CD8-positive, alpha-beta memory T cell (primary cell): ENCODE measurements at regions not wholly inside any gene's neighbourhood (a gene's known extent, or its start where the extent isn't known, plus 50 kb on each side); places are given as distances from the start of the nearest gene placed in this dataset.
A peak's percentile ranks its signal among the peaks of the same experiment; 100 is the strongest.

Experiments
- CTCF ChIA-PET: fragments of 350-600 bp; sonication (Branson Sonifier 250); formaldehyde crosslinking; loops from one replicate; lab custom pipeline; 2021; ENCODE audit warnings: antibody characterized with exemption; lab: Charles Lee
- POLR2A ChIA-PET: fragments of 350-600 bp; sonication (Branson Sonifier 250); formaldehyde crosslinking; loops from one replicate; lab custom pipeline; 2021; ENCODE audit warnings: antibody characterized with exemption; lab: Charles Lee
- DNase-seq, 5 donors: peaks; one replicate each; pipeline versions ENCODE4 v3.0.0 to v3.0.0-alpha.2; 2020 to 2022; ENCODE audit warnings: mixed read lengths in 1 of 5
- H3K27ac ChIP-seq: one replicate; pipeline ENCODE4 v1.7.0; 2013; ENCODE audit warnings: low read depth, mild to moderate bottlenecking, low read length, moderate library complexity
- H3K27me3 ChIP-seq: 2 replicates; pipeline ENCODE4 v1.7.0; 2013; ENCODE audit warnings: low read length, mild to moderate bottlenecking; ENCODE audit not compliant: insufficient read depth, poor library complexity, severe bottlenecking
- H3K36me3 ChIP-seq: 2 replicates; pipeline ENCODE4 v1.7.0; 2013; ENCODE audit warnings: mild to moderate bottlenecking, low read length, moderate library complexity; ENCODE audit not compliant: insufficient read depth
- H3K4me1 ChIP-seq: 2 replicates; pipeline ENCODE4 v1.7.0; 2013; ENCODE audit warnings: mild to moderate bottlenecking, low read length, moderate library complexity; ENCODE audit not compliant: insufficient read depth
- H3K4me3 ChIP-seq: 2 replicates; pipeline ENCODE4 v1.7.0; 2013; ENCODE audit warnings: mild to moderate bottlenecking, low read length
- H3K9me3 ChIP-seq: 2 replicates; pipeline ENCODE4 v1.7.0; 2013; ENCODE audit warnings: mild to moderate bottlenecking, low read length
- H3K27ac Mint-ChIP-seq, 8 donors: one replicate each; pipeline ENCODE4 v1.8.0; 2020 to 2021; ENCODE audit warnings: mixed read lengths in 8 of 8, mild to moderate bottlenecking in 6 of 8, inconsistent platforms in 3 of 8, moderate library complexity in 3 of 8
- H3K27me3 Mint-ChIP-seq, 2 donors: one replicate each; pipeline ENCODE4 v1.8.0; 2020 to 2021; ENCODE audit warnings: mixed read lengths in 2 of 2, mild to moderate bottlenecking in 1 of 2, moderate library complexity in 1 of 2
- H3K36me3 Mint-ChIP-seq, 3 donors: one replicate each; pipeline ENCODE4 v1.8.0; 2020 to 2021; ENCODE audit warnings: mixed read lengths in 3 of 3, inconsistent platforms in 1 of 3, mild to moderate bottlenecking in 1 of 3
- H3K4me1 Mint-ChIP-seq, 3 donors: one replicate each; pipeline ENCODE4 v1.8.0; 2020 to 2021; ENCODE audit warnings: mixed read lengths in 3 of 3, inconsistent platforms in 1 of 3, mild to moderate bottlenecking in 1 of 3
- H3K4me3 Mint-ChIP-seq, 7 donors: one replicate each; pipeline ENCODE4 v1.8.0; 2020 to 2021; ENCODE audit warnings: mixed read lengths in 7 of 7, mild to moderate bottlenecking in 6 of 7, moderate library complexity in 4 of 7, inconsistent platforms in 2 of 7
- H3K9me3 Mint-ChIP-seq, 5 donors: one replicate each; pipeline ENCODE4 v1.8.0; 2020 to 2022; ENCODE audit warnings: mixed read lengths in 5 of 5, mild to moderate bottlenecking in 3 of 5, moderate library complexity in 2 of 5, inconsistent platforms in 1 of 5

DNA sequence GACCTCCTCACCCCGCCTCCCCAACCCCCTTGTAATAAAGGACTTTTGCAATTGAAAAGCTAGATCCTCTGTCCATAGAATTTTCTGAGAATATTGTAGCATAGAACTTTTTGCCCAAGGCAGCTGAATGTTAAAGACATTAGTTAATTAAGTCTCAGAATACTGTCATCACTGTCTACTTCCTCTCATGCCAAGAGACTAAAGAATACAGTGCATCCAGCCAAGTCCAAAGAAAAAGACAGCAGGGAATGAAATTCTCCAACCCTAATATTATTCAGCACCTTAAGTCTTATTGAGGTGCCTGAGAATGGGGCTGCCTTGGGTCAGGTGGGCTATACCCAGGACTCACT lies 313.3 kb upstream of the GATB start:
- no peak overlapping the region for H3K4me3 Mint-ChIP-seq
- no peaks in the 10 kb centered on the region for H3K9me3 ChIP-seq
- H3K27ac ChIP-seq, result no peak overlapping the region
- no peaks in the 10 kb centered on the region for H3K36me3 ChIP-seq
- no peaks in the 10 kb centered on the region for H3K9me3 Mint-ChIP-seq
- peak overlapping the region in 1 of 8 donors; percentile 0 for H3K27ac Mint-ChIP-seq
- no peaks in the 10 kb centered on the region for H3K27me3 Mint-ChIP-seq
- H3K36me3 Mint-ChIP-seq, result no peaks in the 10 kb centered on the region
- CTCF ChIA-PET, result interaction anchor here (0.6 kb wide), 1 partner anchor 23 kb away, joined by 3 read pairs; no protein-coding TSS in a partner anchor
- DNase-seq, result no peak
- no peak overlapping the region for H3K4me3 ChIP-seq
- peaks cover 19% of the 10 kb centered on the region for H3K4me1 ChIP-seq
- POLR2A ChIA-PET, result interaction anchor here (0.6 kb wide), 1 partner anchor 549 kb away, joined by 3 read pairs; no protein-coding TSS in a partner anchor
- no peaks in the 10 kb centered on the region for H3K27me3 ChIP-seq
- H3K4me1 Mint-ChIP-seq, result peaks cover 34 to 80% (median 43%) of the 10 kb centered on the region in 3 donors

DNA sequence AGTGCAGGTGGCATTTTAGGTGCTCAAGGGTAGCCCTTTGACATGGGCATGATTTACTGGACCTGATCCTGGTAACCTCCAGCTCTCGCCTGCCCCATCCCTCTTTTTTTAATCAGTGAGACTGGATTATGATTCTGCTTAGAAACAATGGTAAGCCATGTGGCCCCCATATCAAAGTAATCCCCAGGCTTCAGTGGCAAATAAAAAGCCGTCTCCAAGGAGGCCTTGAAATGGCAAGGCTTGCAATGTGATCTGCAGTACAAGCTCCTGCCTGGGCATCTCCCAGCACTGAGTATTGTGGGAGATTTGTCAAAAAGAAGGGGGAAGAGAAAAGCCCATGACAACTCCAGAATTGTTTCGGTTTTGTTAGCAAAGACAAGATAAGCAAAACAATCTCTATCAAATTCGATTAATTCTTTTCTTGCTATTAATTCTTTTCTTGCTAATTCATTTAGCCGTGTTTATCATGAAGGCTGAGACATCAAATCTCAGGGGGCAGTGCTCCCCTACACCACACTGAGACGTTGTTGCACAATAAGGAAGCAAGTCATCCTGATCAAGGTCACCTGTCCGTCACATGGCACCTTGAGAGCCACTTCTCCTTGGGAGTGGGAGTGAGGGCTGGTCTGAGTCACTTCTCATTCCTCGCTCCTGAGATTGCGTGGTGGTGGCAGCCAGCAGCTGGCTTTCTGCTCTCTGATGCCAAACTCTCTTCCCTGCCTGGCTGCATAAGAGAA lies 312.7 kb upstream of the GATB start:
- no peak overlapping the region for H3K27ac ChIP-seq
- no peaks in the 10 kb centered on the region for H3K9me3 ChIP-seq
- Mint-ChIP-seq H3K4me3 (no peak overlapping the region), H3K9me3 (no peaks in the 10 kb centered on the region), H3K27me3 (no peaks in the 10 kb centered on the region), H3K36me3 (no peaks in the 10 kb centered on the region), H3K4me1 (peaks cover 36 to 80% (median 45%) of the 10 kb centered on the region in 3 donors), H3K27ac (peak overlapping the region in 1 of 8 donors; percentile 7)
- DNase-seq, result no peak
- H3K4me1 ChIP-seq, result peaks cover 20% of the 10 kb centered on the region
- H3K4me3 ChIP-seq, result no peak overlapping the region
- ChIA-PET POLR2A (no interaction called here), CTCF (interaction anchor here (0.6 kb wide), 1 partner anchor 24 kb away, joined by 3 read pairs; no protein-coding TSS in a partner anchor)
- H3K27me3 ChIP-seq, result no peaks in the 10 kb centered on the region
- no peaks in the 10 kb centered on the region for H3K36me3 ChIP-seq

DNA sequence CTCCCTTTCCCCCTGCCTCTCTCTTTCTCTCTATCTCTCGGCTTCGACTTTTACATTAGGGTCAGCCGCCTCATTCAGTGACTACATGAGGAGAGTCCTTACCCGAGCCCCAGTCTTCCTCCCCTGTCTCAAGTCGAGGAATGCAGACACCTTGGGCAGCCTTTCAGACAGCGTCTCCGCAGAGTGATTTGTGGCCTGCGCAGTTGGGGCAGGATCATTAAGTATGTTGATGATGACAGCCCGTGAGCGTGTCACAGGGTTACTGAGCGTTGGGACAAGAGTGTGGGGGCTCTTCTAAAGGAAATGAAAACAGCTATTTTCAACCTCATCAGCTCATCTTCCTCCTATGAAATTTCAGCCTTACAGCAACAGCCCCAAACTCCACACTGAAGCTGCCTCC lies 312.1 kb upstream of the GATB start:
- no peaks in the 10 kb centered on the region for H3K9me3 ChIP-seq
- no peak overlapping the region for H3K27ac Mint-ChIP-seq
- H3K27me3 Mint-ChIP-seq, result peaks cover 0 to 1% of the 10 kb centered on the region in 2 donors
- no peak overlapping the region for H3K4me3 ChIP-seq
- POLR2A ChIA-PET, result no interaction called here
- H3K9me3 Mint-ChIP-seq, result no peaks in the 10 kb centered on the region
- peaks cover 25% of the 10 kb centered on the region for H3K4me1 ChIP-seq
- H3K36me3 ChIP-seq, result no peaks in the 10 kb centered on the region
- peaks cover 0 to 2% (median 0%) of the 10 kb centered on the region in 3 donors for H3K36me3 Mint-ChIP-seq
- peaks cover 36 to 79% (median 45%) of the 10 kb centered on the region in 3 donors for H3K4me1 Mint-ChIP-seq
- H3K27me3 ChIP-seq, result no peaks in the 10 kb centered on the region
- no peak overlapping the region for H3K4me3 Mint-ChIP-seq
- no peak for DNase-seq
- H3K27ac ChIP-seq, result no peak overlapping the region
- CTCF ChIA-PET, result interaction anchor here (1.2 kb wide), 1 partner anchor 28 kb away, joined by 5 read pairs; no protein-coding TSS in a partner anchor

DNA sequence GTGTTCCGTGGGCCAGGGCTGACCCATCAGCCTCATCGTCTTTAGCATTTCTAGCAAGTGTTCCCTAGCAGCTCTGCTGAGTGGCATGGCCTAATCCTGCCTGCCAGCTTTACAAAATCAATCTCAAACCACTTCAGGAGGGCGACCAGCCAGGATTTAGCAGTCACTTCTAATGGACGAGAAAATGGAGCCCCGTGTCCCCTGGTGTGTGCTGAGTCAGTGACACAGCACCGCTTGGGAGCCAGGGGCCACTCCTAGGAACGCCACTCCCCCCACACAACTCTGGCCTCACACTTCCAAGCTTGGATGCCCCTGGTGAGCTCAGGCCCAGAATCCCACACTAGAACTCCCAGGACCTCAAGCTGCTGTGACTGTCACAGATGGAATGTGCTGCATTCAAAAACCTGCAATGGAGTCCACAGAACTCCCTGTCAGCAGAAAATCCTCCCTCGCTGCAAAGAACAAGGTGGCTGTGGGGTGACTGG lies 311.2 kb upstream of the GATB start:
- Mint-ChIP-seq H3K27ac (no peak overlapping the region), H3K4me3 (no peak overlapping the region), H3K27me3 (peaks cover 0 to 1% of the 10 kb centered on the region in 2 donors), H3K36me3 (peaks cover 0 to 9% (median 0%) of the 10 kb centered on the region in 3 donors), H3K4me1 (peaks cover 29 to 76% (median 41%) of the 10 kb centered on the region in 3 donors), H3K9me3 (peaks cover 0 to under 1% (median 0%) of the 10 kb centered on the region in 5 donors)
- Histone ChIP-seq H3K4me3 (no peak overlapping the region), H3K9me3 (no peaks in the 10 kb centered on the region), H3K27me3 (no peaks in the 10 kb centered on the region), H3K4me1 (peaks cover 17% of the 10 kb centered on the region), H3K27ac (no peak overlapping the region), H3K36me3 (no peaks in the 10 kb centered on the region)
- ChIA-PET CTCF (interaction anchor here (1.2 kb wide), 1 partner anchor 29 kb away, joined by 5 read pairs; no protein-coding TSS in a partner anchor), POLR2A (no interaction called here)
- no peak for DNase-seq

DNA sequence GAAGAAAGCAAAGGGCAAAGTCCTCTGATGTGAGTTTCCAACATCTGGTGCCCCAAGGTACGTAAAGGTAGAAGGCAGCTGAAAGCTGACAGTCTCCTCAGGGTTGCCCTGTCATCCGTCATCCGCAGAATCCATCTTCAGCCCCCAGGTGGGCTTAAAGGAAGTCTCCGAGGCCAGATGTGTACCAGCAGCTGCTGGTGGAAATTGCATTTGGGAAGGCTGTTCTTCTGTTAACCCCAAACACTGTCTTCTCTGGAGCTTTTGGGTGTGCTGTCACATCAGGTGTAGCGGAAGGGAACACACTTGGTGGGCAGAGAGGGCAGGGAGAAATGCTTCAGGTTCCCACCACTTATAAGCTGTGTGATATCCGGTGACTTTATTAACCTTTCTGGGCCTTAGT lies 310.0 kb upstream of the GATB start:
- POLR2A ChIA-PET, result no interaction called here
- H3K27ac ChIP-seq, result no peak overlapping the region
- H3K4me1 ChIP-seq, result peaks cover 16% of the 10 kb centered on the region
- DNase-seq, result no peak
- Mint-ChIP-seq H3K27ac (peak overlapping the region in 1 of 8 donors; percentile 37), H3K27me3 (peaks cover 0 to 1% of the 10 kb centered on the region in 2 donors), H3K4me3 (no peak overlapping the region), H3K9me3 (peaks cover 0 to 3% (median 0%) of the 10 kb centered on the region in 5 donors), H3K36me3 (peaks cover 0 to 12% (median 0%) of the 10 kb centered on the region in 3 donors), H3K4me1 (peaks cover 32 to 83% (median 38%) of the 10 kb centered on the region in 3 donors)
- H3K36me3 ChIP-seq, result no peaks in the 10 kb centered on the region
- no peaks in the 10 kb centered on the region for H3K27me3 ChIP-seq
- CTCF ChIA-PET, result no interaction called here
- no peaks in the 10 kb centered on the region for H3K9me3 ChIP-seq
- no peak overlapping the region for H3K4me3 ChIP-seq

- Mint-ChIP-seq H3K36me3 (peaks cover 0 to 12% (median 0%) of the 10 kb centered on the region in 3 donors), H3K27me3 (peaks cover 0 to 1% of the 10 kb centered on the region in 2 donors), H3K4me3 (no peak overlapping the region), H3K9me3 (peaks cover 0 to 3% (median 0%) of the 10 kb centered on the region in 5 donors), H3K4me1 (peaks cover 37 to 82% (median 48%) of the 10 kb centered on the region in 3 donors), H3K27ac (peak overlapping the region in 1 of 8 donors; percentile 24)
- POLR2A ChIA-PET, result interaction anchor here (0.7 kb wide), 1 partner anchor 10 kb away, joined by 7 read pairs; no protein-coding TSS in a partner anchor
- CTCF ChIA-PET, result no interaction called here
- Histone ChIP-seq H3K27ac (no peak overlapping the region), H3K9me3 (no peaks in the 10 kb centered on the region), H3K36me3 (no peaks in the 10 kb centered on the region), H3K27me3 (no peaks in the 10 kb centered on the region), H3K4me3 (no peak overlapping the region), H3K4me1 (peaks cover 27% of the 10 kb centered on the region)
- no peak for DNase-seq
Measured at GRCh38 chr4:152068866-152069265, 308.1 kb upstream of the GATB start.

- POLR2A ChIA-PET, result no interaction called here
- Histone ChIP-seq H3K36me3 (no peaks in the 10 kb centered on the region), H3K27me3 (no peaks in the 10 kb centered on the region), H3K27ac (no peak overlapping the region), H3K4me3 (no peak overlapping the region), H3K4me1 (peaks cover 38% of the 10 kb centered on the region), H3K9me3 (no peaks in the 10 kb centered on the region)
- peaks cover 0 to 3% (median 0%) of the 10 kb centered on the region in 5 donors for H3K9me3 Mint-ChIP-seq
- peaks cover 44 to 75% (median 54%) of the 10 kb centered on the region in 3 donors for H3K4me1 Mint-ChIP-seq
- H3K27ac Mint-ChIP-seq, result peak overlapping the region in 4 of 8 donors; percentile 1 to 30 (median 14)
- DNase-seq, result no peak
- peaks cover 0 to 1% of the 10 kb centered on the region in 2 donors for H3K27me3 Mint-ChIP-seq
- CTCF ChIA-PET, result interaction anchor here (1.0 to 1.7 kb wide), 3 partner anchors 25 to 284 kb away, joined by 3 to 4 read pairs (median 3); no protein-coding TSS in a partner anchor
- peak overlapping the region in 1 of 7 donors; percentile 24 for H3K4me3 Mint-ChIP-seq
- peaks cover 0 to 12% (median 1%) of the 10 kb centered on the region in 3 donors for H3K36me3 Mint-ChIP-seq
Measured at GRCh38 chr4:152065545-152065944, 304.7 kb upstream of the GATB start.
